ENCODE measurements at regions not wholly inside any gene's neighbourhood (a gene's known extent, or its start where the extent isn't known, plus 50 kb on each side); places are given as distances from the start of the nearest gene placed in this dataset.

- H3K4me1 ChIP-seq (ENCODE audit: control insufficient read depth in 5 of 5, insufficient read depth in 5 of 5, low read length in 5 of 5) = peaks cover 0 to 4% (median 0%) of the 10 kb centered on the region in 5 donors
- H3K9ac ChIP-seq (ENCODE audit: low read length in 5 of 5) = no peak overlapping the region
- no peaks in the 10 kb centered on the region for H3K9me3 ChIP-seq (ENCODE audit: control insufficient read depth in 5 of 5, low read length in 5 of 5)
- H3K27ac ChIP-seq (ENCODE audit: low read depth, low read length) = no peak overlapping the region
- H3K27me3 ChIP-seq (ENCODE audit: control insufficient read depth in 5 of 5, insufficient read depth in 4 of 5, low read length in 5 of 5) = peaks cover 0 to 4% (median 0%) of the 10 kb centered on the region in 5 donors
- no peak overlapping the region for H3K4me3 ChIP-seq (ENCODE audit: low read depth in 1 of 5, low read length in 5 of 5)
- H3K36me3 ChIP-seq (ENCODE audit: control insufficient read depth in 5 of 5, insufficient read depth in 5 of 5, low read length in 5 of 5) = no peaks in the 10 kb centered on the region
Measured at GRCh38 chr1:90768098-90768497, 51.0 kb upstream of the BARHL2 start.
